AG04449 (cell line): ENCODE measurements at regions not wholly inside any gene's neighbourhood (a gene's known extent, or its start where the extent isn't known, plus 50 kb on each side); places are given as distances from the start of the nearest gene placed in this dataset.
"Not testable (repeated sequence)": the region's sequence is repeated elsewhere in the genome, so short reads cannot be mapped to it uniquely, and the experiment has no call there.

ENCODE experiments used
- CTCF ChIA-PET: fragments of 350-600 bp; formaldehyde crosslinking; extraction: SDS; loops from one replicate; lab custom pipeline; 2021; ENCODE audit warnings: antibody characterized with exemption; lab: Yijun Ruan, JAX
- POLR2A ChIA-PET: fragments of 400-600, 350-600 bp; formaldehyde crosslinking; extraction: SDS; loops from one replicate; lab custom pipeline; 2020; ENCODE audit warnings: antibody characterized with exemption, inconsistent platforms; lab: Yijun Ruan, JAX
- DNase-seq: peaks from one replicate; pipeline ENCODE4 v3.0.0-alpha.2; 2010; ENCODE audit warnings: low read depth, low spot score
- H3K4me3 ChIP-seq: 2 replicates; pipeline ENCODE4 v1.5.1; 2011; ENCODE audit warnings: low read depth, mild to moderate bottlenecking, control low read depth, low read length
- TF ChIP-seq, protein P1 (sequence below): IDR thresholded peaks from one replicate; pipeline ENCODE4 v1.5.1; 2011; ENCODE audit warnings: mild to moderate bottlenecking, moderate library complexity, low read length, control low read depth, inconsistent platforms; ENCODE audit not compliant: insufficient read depth; ENCODE audit errors: missing control alignments

DNA sequence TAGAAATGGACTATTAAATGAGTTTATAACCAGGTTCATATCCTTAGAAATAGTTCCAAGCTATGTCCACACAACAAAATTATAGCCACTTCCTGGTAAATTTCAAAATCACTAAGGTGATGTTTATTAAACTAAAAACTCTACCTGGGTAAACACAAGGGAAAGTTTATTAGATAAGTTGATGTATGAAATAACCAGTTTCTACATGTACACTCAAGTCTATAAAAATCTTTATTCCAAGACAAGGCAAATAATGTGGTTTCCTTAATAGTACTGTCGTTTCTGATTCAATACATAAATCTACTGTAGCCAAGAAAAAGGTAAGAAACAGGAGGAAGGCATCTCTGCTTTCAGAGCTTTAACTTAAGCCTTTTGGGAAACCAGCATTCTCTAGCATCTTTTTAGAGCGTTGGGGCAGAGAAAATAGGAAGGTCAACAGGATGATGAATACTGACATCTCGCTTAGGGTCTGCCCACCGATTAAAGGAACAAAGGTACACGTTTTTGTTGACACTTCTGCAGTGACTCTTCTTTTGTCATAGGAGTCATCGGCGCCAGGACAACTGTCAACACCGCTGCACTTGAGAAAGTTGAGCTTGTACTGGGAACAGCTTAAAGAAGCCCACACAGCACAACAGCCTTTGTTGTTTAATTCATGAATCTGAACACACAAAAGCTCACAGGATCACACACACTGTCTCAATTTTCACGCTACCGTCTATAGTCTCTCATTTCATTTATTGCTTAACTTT, 513.6 kb downstream of the SLCO4C1 start:
- POLR2A ChIA-PET, result no interaction called here
- TF ChIP-seq, protein P1, sequence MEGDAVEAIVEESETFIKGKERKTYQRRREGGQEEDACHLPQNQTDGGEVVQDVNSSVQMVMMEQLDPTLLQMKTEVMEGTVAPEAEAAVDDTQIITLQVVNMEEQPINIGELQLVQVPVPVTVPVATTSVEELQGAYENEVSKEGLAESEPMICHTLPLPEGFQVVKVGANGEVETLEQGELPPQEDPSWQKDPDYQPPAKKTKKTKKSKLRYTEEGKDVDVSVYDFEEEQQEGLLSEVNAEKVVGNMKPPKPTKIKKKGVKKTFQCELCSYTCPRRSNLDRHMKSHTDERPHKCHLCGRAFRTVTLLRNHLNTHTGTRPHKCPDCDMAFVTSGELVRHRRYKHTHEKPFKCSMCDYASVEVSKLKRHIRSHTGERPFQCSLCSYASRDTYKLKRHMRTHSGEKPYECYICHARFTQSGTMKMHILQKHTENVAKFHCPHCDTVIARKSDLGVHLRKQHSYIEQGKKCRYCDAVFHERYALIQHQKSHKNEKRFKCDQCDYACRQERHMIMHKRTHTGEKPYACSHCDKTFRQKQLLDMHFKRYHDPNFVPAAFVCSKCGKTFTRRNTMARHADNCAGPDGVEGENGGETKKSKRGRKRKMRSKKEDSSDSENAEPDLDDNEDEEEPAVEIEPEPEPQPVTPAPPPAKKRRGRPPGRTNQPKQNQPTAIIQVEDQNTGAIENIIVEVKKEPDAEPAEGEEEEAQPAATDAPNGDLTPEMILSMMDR, result no peak
- DNase-seq, result no peak
- H3K4me3 ChIP-seq, result no peak overlapping the region
- CTCF ChIA-PET, result no interaction called here

- CTCF ChIA-PET, result no interaction called here
- TF ChIP-seq, protein P1, result no peak
- POLR2A ChIA-PET, result no interaction called here
- no peak overlapping the region for H3K4me3 ChIP-seq
- DNase-seq, result no peak
These were observed 545.0 kb downstream of the SLCO4C1 start for GRCh38 chr5:101751105-101751504.

DNA sequence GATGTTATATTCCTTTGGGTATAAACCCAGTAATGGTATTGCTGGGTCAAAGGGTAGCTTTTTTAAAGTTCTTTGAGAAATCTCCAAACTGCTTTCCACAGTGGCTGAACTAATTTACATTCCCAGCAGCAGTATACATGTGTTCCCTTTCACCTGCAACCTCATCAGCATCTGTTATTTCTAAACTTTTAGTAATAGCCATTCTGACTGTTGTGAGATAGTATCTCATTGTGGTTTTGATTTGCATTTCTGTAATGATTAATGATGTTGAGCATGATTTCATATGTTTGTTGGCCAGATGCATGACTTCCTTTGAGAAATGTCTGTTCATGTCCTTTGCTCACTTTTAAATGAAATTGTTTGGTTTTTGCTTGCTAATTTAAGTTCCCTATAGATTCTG, 553.1 kb downstream of the SLCO4C1 start:
- DNase-seq, CTCF ChIA-PET, POLR2A ChIA-PET, H3K4me3 ChIP-seq: not testable (repeated sequence)

- no peak for DNase-seq
- ChIA-PET POLR2A (no interaction called here), CTCF (no interaction called here)
- TF ChIP-seq, protein P1, result no peak
- H3K4me3 ChIP-seq, result no peak overlapping the region
These were observed 567.2 kb downstream of the SLCO4C1 start for GRCh38 chr5:101728933-101729332.

DNA sequence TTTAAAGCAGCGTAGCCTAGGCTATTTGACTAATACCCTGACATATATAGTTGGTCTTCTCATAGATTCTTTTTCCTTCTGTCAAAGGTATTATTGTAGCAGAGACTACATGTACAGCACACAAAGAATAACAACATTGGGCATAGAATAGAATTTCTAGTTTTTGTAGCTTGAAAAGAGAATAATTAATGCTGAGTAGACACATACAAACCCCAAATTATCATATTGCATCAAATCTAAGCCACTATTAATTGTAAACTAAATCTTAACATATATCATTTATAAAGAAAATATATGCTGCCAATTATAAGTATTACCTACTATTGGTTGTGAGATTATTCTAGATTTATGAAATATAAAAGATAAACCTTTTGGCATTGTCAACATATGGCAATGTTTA, 574.5 kb downstream of the SLCO4C1 start:
- ChIA-PET POLR2A (no interaction called here), CTCF (no interaction called here)
- no peak for DNase-seq
- no peak overlapping the region for H3K4me3 ChIP-seq
- TF ChIP-seq, protein P1, result no peak

DNA sequence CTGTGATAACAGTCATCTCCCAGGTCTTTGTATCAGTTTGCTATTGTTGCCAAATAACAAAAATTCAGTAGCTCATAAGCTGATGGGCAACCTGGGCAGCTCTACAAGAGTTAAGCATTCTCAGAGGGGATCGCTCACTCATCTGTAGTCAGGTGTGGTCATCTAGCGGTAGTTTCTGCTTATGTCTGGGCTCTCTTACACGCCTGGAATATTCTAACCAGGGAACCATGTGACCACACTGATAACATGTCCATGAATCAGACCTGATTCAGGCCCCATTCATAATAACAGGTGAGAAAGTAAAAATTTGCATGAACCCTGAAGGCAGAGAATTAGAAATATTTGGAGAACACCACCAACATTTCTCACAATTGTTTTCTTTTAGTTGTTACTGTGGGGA, 576.1 kb downstream of the SLCO4C1 start:
- DNase-seq, result no peak
- POLR2A ChIA-PET, result no interaction called here
- H3K4me3 ChIP-seq, result no peak overlapping the region
- TF ChIP-seq, protein P1, result no peak
- CTCF ChIA-PET, result no interaction called here

DNA sequence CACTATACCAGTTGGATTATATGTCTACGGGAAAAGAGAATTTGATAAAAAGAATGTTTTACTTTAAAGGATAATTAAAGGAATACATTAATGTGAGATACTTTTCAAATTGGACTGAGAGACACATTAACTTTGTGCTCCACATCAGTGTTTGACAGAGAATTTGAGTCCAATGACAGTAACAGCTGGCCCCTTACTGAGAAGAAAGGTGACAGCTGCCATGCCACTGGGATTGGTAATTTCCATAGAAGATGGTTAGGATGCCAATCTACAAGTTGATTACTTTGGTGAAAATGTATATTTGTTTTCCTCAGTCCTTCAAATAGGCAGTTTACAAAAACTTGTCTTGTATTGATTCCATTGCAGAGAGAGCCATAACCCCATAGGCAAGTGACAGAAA, 578.4 kb downstream of the SLCO4C1 start:
- ChIA-PET CTCF (no interaction called here), POLR2A (no interaction called here)
- no peak overlapping the region for H3K4me3 ChIP-seq
- no peak for DNase-seq
- TF ChIP-seq, protein P1, result no peak
